ENCODE measurements at regions not wholly inside any gene's neighbourhood (a gene's known extent, or its start where the extent isn't known, plus 50 kb on each side); places are given as distances from the start of the nearest gene placed in this dataset.

DNA sequence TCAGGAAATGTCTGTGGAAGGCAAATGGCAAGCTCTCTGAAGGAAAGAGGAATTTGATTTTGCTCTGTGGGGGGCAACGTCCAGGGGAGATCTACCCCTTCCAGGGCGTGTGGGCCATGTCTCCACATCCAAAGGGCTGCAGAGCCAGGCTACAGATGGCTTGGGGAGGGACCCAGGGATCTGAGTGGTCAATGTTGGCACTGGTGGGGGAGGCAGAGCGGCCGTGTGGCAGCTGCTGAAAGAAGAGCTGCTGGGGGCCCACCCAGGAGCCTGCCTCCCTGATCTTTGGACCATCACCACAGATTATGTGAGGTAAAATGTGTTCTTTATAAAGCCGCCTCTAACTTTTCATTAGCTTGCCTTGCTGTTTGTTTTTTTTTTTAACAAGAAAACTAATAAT, 144.1 kb downstream of the HERPUD2 start:
- no peak overlapping the region for H3K4me3 ChIP-seq (ENCODE audit: low read length)
- TF ChIP-seq, protein P1, sequence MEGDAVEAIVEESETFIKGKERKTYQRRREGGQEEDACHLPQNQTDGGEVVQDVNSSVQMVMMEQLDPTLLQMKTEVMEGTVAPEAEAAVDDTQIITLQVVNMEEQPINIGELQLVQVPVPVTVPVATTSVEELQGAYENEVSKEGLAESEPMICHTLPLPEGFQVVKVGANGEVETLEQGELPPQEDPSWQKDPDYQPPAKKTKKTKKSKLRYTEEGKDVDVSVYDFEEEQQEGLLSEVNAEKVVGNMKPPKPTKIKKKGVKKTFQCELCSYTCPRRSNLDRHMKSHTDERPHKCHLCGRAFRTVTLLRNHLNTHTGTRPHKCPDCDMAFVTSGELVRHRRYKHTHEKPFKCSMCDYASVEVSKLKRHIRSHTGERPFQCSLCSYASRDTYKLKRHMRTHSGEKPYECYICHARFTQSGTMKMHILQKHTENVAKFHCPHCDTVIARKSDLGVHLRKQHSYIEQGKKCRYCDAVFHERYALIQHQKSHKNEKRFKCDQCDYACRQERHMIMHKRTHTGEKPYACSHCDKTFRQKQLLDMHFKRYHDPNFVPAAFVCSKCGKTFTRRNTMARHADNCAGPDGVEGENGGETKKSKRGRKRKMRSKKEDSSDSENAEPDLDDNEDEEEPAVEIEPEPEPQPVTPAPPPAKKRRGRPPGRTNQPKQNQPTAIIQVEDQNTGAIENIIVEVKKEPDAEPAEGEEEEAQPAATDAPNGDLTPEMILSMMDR (IDR thresholded peaks at IDR 0.05; ENCODE audit: insufficient read depth, low read depth, low read length, missing control alignments) = no peak
- no peak for DNase-seq (ENCODE audit: low read depth)

DNA sequence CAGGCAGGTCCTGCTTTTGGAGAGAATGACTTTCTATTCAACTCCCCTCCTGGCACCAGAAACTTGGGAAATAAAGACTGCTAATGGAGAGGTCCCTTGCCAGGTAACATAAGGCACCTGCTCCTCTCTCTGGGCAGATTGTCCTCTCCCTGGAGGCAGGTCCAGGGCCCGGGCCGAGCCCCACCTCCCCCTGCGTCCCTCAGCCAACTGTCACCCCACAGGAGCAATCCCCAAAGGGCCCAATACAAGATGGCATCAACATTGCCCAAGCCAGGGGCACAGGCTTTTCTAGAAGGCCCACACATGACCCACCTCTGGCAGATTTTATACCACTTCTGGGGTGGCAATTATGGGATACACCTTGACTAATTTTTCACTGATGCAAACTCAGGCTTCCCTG, 145.2 kb downstream of the HERPUD2 start:
- TF ChIP-seq, protein P1 (IDR thresholded peaks at IDR 0.05; ENCODE audit: insufficient read depth, low read depth, low read length, missing control alignments) = no peak
- DNase-seq (ENCODE audit: low read depth) = no peak
- H3K4me3 ChIP-seq (ENCODE audit: low read length) = no peak overlapping the region

DNA sequence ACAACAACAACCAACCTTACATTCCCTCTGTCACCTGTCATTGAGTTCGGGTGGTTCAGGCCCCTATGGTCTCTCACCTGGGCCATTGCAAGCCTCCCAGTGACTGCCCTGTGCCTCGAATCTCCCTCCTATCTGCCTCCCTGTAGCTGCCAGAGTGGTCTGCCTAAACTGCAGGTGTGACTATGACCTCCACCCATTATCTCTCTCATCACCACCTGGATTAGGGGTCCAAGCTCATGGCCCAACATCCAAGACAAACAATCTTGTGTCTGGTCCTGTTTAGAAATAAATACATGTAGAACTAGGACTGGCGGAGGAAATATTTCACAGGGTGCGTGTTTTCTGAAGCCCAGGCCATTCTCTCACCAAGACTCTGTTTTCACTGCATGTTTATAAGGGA, 146.6 kb downstream of the HERPUD2 start:
- H3K4me3 ChIP-seq (ENCODE audit: low read length) = no peak overlapping the region
- TF ChIP-seq, protein P1 (IDR thresholded peaks at IDR 0.05; ENCODE audit: insufficient read depth, low read depth, low read length, missing control alignments) = no peak
- no peak for DNase-seq (ENCODE audit: low read depth)

DNA sequence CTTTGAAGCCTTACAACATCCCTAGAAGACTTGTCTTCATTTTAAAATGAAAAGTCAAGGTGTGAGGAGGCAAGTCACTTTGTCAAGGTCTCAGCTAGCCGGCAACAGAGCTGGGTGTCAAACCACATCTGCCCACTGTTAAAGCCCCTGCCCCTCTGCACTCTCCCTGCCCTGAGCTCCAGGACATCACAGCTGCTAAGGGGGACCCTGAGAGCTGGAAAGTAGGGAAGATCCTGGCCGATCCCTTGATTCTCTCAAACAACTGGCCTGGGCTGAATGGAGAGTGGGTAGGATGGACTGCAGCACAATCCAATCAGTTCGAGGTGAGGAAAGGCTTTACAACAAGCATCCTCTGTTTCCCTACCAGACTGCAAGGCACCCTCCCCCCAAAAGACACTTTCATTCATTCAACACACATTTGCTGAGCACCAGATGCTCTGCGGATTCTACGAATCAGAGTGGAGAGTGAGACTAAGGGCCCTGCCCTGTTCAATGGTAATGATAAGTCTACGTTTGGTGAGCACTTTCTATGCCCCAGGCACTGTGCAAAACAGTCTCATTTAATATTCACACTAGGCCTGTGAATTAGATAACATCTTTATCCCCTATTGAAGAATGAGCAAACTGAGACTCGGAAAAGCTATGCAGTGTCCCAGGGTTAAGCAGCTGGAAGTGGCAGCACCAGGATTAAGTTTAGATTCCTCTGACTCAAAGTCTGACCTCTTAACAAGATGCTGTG, 148.1 kb downstream of the HERPUD2 start:
- TF ChIP-seq, protein P1 (IDR thresholded peaks at IDR 0.05; ENCODE audit: insufficient read depth, low read depth, low read length, missing control alignments) = no peak
- DNase-seq (ENCODE audit: low read depth) = no peak
- H3K4me3 ChIP-seq (ENCODE audit: low read length) = no peak overlapping the region

DNA sequence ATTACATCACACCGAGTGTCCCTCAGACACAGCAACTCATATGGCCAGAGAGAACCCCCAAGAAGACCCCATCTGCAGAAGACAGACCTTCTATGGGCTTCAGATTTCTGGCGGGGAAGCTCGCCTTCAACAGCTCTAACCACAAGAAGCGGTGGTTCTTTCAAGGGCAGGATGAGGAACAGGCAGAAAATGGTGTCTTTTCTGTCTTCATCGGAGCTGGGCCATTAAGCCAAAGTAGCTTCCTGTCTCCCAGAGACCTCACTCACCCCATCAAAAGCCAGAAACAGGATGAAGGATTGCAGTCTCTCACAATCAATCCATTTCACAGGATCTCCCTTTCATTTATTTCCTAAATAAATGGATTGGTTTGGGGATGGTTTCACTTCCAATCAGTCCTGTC, 149.1 kb downstream of the HERPUD2 start:
- TF ChIP-seq, protein P1 (IDR thresholded peaks at IDR 0.05; ENCODE audit: insufficient read depth, low read depth, low read length, missing control alignments) = no peak
- no peak for DNase-seq (ENCODE audit: low read depth)

DNA sequence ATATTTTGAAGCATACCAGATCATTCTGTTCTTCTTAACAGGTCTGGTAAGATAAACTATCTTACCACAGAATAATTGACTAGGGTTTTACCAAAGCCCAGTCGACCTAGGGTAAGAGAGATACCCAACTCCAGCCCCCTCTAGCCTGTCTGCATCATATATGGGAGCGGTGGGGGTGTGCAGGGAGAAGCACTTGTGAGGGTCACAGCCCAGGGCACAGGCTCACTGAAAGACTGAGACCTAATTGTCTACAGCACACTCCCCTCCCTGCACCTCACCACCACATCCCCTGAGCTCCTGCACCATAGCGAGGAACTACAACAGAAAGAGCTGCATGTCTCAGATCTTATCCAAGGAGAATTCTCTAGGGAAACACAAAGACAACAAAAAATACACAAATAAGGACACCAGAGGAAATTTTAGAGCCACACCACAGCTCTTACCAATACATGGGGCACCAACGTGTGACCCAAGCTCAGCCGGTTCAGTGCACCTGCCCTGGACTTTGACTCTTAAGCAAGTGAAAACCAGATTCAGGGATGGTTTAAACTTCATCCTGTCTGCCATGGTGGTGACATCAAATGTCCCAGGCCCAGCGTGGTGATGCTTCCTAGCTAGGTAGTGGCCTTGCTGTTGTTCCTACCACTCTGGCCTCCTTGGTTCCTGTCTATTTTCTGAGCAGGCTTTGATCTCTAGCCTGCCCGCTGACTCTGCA, 150.8 kb downstream of the HERPUD2 start:
- TF ChIP-seq, protein P1 (IDR thresholded peaks at IDR 0.05; ENCODE audit: insufficient read depth, low read depth, low read length, missing control alignments) = no peak
- H3K4me3 ChIP-seq (ENCODE audit: low read length) = no peak overlapping the region
- DNase-seq (ENCODE audit: low read depth) = no peak

More for the DNA sequence above, 149.1 kb downstream of the HERPUD2 start:
- no peak overlapping the region for H3K4me3 ChIP-seq (ENCODE audit: low read length)

Data from epithelial cell of esophagus (primary cell).